Dermis microvascular lymphatic vessel endothelial cell (primary cell): ENCODE measurements at regions not wholly inside any gene's neighbourhood (a gene's known extent, or its start where the extent isn't known, plus 50 kb on each side); places are given as distances from the start of the nearest gene placed in this dataset.

Source experiments
- DNase-seq, 2 donors: peaks; one replicate each; pipeline versions ENCODE4 v3.0.0 to v3.0.0-alpha.2; 2010; ENCODE audit warnings: low read depth in 2 of 2

- DNase-seq = peak; percentile 66 to 81
These were observed 61.9 kb upstream of the CIBAR2 start for GRCh38 chr16:85173981-85174751.

- DNase-seq = no peak
These were observed 62.8 kb upstream of the CIBAR2 start for GRCh38 chr16:85174871-85175723.

- no peak for DNase-seq
These were observed 63.5 kb upstream of the CIBAR2 start for GRCh38 chr16:85175724-85176233.

GRCh38 chr16:85176541-85177447 lies 64.5 kb upstream of the CIBAR2 start:
- DNase-seq = peak; percentile 63 to 75

GRCh38 chr16:85177448-85177846 lies 65.2 kb upstream of the CIBAR2 start:
- DNase-seq = no peak

- no peak for DNase-seq
These were observed 65.8 kb upstream of the CIBAR2 start for GRCh38 chr16:85178006-85178591.

- no peak for DNase-seq
These were observed 66.3 kb upstream of the CIBAR2 start for GRCh38 chr16:85178596-85178995.

- DNase-seq = no peak
These were observed 67.2 kb upstream of the CIBAR2 start for GRCh38 chr16:85179344-85180046.

GRCh38 chr16:85180047-85180826 lies 68.0 kb upstream of the CIBAR2 start:
- DNase-seq = no peak

GRCh38 chr16:85180827-85181738 lies 68.8 kb upstream of the CIBAR2 start:
- DNase-seq = no peak

GRCh38 chr16:85181739-85182129 lies 69.5 kb upstream of the CIBAR2 start:
- DNase-seq = no peak

- no peak for DNase-seq
These were observed 70.0 kb upstream of the CIBAR2 start for GRCh38 chr16:85182286-85182685.

- no peak for DNase-seq
These were observed 70.5 kb upstream of the CIBAR2 start for GRCh38 chr16:85182774-85183173.

GRCh38 chr16:85183564-85183963 lies 71.3 kb upstream of the CIBAR2 start:
- DNase-seq = no peak

- no peak for DNase-seq
These were observed 72.1 kb upstream of the CIBAR2 start for GRCh38 chr16:85184404-85184803.

- no peak for DNase-seq
These were observed 73.2 kb upstream of the CIBAR2 start for GRCh38 chr16:85185303-85186100.

GRCh38 chr16:85187002-85187401 lies 74.7 kb upstream of the CIBAR2 start:
- no peak for DNase-seq

- DNase-seq = no peak
These were observed 75.2 kb upstream of the CIBAR2 start for GRCh38 chr16:85187447-85187846.
